ENCODE measurements at regions not wholly inside any gene's neighbourhood (a gene's known extent, or its start where the extent isn't known, plus 50 kb on each side); places are given as distances from the start of the nearest gene placed in this dataset.

DNA sequence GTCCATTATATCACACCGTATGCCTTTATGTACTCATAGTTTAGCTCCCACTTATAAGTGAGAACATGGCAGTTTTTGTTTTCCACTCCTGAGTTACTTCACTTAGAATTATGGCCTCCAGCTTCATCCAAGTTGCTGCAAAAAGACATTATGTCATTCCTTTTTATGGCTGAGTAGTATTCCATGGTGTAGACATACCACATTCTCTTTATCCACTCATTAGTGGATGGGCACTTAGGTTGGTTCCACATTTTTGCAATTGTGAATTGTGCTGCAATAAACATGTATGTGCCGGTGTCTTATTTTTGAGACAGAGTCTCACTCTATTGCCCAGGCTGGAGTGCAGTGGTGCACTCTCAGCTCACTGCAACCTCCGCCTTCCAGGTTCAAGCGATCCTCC lies 74.1 kb upstream of the IQSEC1 start:
- H3K4me2 ChIP-seq = no peak overlapping the region
- H3K4me1 Mint-ChIP-seq = peaks cover 2% of the 10 kb centered on the region; the same call in 1 of the 3 replicates
- no peak overlapping the region for H3K27ac ChIP-seq (ENCODE audit: low read depth)
- H3F3A ChIP-seq (replicated peaks; ENCODE audit: low read depth) = no peaks in the 10 kb centered on the region
- DNase-seq (ENCODE audit: low spot score) = no peak
- no peak for ATAC-seq
- H3K27ac Mint-ChIP-seq = no peak overlapping the region
- no peaks in the 10 kb centered on the region for H3K36me3 ChIP-seq (ENCODE audit: insufficient read depth)
- no peak overlapping the region for H3K4me3 ChIP-seq
- H3K4me3 Mint-ChIP-seq = no peak overlapping the region
- no peaks in the 10 kb centered on the region for H3K27me3 ChIP-seq (ENCODE audit: insufficient read depth)
- TF ChIP-seq JUNB (IDR thresholded peaks at IDR 0.05; ENCODE audit: unreplicated experiment) (no peak), ZNF114 (CRISPR knock-in tag; IDR thresholded peaks at IDR 0.05) (no peak), EZH2phosphoT487 (IDR thresholded peaks at IDR 0.05; ENCODE audit: unreplicated experiment) (no peak), POLR2AphosphoS5 (IDR thresholded peaks at IDR 0.05; ENCODE audit: low read depth) (no peak), EZH2 (IDR thresholded peaks at IDR 0.05; ENCODE audit: low read depth, unreplicated experiment) (no peak), NANOG (IDR thresholded peaks at IDR 0.05; ENCODE audit: borderline replicate concordance) (no peak), STAT1 (IDR thresholded peaks at IDR 0.05; ENCODE audit: unreplicated experiment) (no peak), ZNF331 (CRISPR knock-in tag; IDR thresholded peaks at IDR 0.05; ENCODE audit: low read depth) (no peak), CREB1 (CRISPR knock-in tag; IDR thresholded peaks at IDR 0.05; ENCODE audit: low read depth) (no peak)
- TF ChIP-seq, protein P1, sequence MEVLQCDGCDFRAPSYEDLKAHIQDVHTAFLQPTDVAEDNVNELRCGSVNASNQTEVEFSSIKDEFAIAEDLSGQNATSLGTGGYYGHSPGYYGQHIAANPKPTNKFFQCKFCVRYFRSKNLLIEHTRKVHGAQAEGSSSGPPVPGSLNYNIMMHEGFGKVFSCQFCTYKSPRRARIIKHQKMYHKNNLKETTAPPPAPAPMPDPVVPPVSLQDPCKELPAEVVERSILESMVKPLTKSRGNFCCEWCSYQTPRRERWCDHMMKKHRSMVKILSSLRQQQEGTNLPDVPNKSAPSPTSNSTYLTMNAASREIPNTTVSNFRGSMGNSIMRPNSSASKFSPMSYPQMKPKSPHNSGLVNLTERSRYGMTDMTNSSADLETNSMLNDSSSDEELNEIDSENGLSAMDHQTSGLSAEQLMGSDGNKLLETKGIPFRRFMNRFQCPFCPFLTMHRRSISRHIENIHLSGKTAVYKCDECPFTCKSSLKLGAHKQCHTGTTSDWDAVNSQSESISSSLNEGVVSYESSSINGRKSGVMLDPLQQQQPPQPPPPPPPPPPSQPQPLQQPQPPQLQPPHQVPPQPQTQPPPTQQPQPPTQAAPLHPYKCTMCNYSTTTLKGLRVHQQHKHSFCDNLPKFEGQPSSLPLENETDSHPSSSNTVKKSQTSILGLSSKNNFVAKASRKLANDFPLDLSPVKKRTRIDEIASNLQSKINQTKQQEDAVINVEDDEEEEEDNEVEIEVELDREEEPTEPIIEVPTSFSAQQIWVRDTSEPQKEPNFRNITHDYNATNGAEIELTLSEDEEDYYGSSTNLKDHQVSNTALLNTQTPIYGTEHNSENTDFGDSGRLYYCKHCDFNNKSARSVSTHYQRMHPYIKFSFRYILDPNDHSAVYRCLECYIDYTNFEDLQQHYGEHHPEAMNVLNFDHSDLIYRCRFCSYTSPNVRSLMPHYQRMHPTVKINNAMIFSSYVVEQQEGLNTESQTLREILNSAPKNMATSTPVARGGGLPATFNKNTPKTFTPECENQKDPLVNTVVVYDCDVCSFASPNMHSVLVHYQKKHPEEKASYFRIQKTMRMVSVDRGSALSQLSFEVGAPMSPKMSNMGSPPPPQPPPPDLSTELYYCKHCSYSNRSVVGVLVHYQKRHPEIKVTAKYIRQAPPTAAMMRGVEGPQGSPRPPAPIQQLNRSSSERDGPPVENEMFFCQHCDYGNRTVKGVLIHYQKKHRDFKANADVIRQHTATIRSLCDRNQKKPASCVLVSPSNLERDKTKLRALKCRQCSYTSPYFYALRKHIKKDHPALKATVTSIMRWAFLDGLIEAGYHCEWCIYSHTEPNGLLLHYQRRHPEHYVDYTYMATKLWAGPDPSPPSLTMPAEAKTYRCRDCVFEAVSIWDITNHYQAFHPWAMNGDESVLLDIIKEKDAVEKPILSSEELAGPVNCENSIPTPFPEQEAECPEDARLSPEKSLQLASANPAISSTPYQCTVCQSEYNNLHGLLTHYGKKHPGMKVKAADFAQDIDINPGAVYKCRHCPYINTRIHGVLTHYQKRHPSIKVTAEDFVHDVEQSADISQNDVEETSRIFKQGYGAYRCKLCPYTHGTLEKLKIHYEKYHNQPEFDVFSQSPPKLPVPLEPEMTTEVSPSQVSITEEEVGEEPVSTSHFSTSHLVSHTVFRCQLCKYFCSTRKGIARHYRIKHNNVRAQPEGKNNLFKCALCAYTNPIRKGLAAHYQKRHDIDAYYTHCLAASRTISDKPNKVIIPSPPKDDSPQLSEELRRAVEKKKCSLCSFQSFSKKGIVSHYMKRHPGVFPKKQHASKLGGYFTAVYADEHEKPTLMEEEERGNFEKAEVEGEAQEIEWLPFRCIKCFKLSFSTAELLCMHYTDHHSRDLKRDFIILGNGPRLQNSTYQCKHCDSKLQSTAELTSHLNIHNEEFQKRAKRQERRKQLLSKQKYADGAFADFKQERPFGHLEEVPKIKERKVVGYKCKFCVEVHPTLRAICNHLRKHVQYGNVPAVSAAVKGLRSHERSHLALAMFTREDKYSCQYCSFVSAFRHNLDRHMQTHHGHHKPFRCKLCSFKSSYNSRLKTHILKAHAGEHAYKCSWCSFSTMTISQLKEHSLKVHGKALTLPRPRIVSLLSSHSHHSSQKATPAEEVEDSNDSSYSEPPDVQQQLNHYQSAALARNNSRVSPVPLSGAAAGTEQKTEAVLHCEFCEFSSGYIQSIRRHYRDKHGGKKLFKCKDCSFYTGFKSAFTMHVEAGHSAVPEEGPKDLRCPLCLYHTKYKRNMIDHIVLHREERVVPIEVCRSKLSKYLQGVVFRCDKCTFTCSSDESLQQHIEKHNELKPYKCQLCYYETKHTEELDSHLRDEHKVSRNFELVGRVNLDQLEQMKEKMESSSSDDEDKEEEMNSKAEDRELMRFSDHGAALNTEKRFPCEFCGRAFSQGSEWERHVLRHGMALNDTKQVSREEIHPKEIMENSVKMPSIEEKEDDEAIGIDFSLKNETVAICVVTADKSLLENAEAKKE (CRISPR knock-in tag; IDR thresholded peaks at IDR 0.05) = no peak
- TF ChIP-seq, protein P2, sequence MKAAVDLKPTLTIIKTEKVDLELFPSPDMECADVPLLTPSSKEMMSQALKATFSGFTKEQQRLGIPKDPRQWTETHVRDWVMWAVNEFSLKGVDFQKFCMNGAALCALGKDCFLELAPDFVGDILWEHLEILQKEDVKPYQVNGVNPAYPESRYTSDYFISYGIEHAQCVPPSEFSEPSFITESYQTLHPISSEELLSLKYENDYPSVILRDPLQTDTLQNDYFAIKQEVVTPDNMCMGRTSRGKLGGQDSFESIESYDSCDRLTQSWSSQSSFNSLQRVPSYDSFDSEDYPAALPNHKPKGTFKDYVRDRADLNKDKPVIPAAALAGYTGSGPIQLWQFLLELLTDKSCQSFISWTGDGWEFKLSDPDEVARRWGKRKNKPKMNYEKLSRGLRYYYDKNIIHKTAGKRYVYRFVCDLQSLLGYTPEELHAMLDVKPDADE (IDR thresholded peaks at IDR 0.05) = no peak
- TF ChIP-seq, protein P3, sequence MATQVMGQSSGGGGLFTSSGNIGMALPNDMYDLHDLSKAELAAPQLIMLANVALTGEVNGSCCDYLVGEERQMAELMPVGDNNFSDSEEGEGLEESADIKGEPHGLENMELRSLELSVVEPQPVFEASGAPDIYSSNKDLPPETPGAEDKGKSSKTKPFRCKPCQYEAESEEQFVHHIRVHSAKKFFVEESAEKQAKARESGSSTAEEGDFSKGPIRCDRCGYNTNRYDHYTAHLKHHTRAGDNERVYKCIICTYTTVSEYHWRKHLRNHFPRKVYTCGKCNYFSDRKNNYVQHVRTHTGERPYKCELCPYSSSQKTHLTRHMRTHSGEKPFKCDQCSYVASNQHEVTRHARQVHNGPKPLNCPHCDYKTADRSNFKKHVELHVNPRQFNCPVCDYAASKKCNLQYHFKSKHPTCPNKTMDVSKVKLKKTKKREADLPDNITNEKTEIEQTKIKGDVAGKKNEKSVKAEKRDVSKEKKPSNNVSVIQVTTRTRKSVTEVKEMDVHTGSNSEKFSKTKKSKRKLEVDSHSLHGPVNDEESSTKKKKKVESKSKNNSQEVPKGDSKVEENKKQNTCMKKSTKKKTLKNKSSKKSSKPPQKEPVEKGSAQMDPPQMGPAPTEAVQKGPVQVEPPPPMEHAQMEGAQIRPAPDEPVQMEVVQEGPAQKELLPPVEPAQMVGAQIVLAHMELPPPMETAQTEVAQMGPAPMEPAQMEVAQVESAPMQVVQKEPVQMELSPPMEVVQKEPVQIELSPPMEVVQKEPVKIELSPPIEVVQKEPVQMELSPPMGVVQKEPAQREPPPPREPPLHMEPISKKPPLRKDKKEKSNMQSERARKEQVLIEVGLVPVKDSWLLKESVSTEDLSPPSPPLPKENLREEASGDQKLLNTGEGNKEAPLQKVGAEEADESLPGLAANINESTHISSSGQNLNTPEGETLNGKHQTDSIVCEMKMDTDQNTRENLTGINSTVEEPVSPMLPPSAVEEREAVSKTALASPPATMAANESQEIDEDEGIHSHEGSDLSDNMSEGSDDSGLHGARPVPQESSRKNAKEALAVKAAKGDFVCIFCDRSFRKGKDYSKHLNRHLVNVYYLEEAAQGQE (IDR thresholded peaks at IDR 0.05; ENCODE audit: unreplicated experiment) = no peak
- TF ChIP-seq, protein P4, sequence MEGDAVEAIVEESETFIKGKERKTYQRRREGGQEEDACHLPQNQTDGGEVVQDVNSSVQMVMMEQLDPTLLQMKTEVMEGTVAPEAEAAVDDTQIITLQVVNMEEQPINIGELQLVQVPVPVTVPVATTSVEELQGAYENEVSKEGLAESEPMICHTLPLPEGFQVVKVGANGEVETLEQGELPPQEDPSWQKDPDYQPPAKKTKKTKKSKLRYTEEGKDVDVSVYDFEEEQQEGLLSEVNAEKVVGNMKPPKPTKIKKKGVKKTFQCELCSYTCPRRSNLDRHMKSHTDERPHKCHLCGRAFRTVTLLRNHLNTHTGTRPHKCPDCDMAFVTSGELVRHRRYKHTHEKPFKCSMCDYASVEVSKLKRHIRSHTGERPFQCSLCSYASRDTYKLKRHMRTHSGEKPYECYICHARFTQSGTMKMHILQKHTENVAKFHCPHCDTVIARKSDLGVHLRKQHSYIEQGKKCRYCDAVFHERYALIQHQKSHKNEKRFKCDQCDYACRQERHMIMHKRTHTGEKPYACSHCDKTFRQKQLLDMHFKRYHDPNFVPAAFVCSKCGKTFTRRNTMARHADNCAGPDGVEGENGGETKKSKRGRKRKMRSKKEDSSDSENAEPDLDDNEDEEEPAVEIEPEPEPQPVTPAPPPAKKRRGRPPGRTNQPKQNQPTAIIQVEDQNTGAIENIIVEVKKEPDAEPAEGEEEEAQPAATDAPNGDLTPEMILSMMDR (conservative IDR thresholded peaks at IDR 0.05; ENCODE audit: low read depth in 2 of 2) = no peak
- no peaks in the 10 kb centered on the region; the same call in 1 of the 2 replicates for H4K20me1 ChIP-seq (replicated peaks; ENCODE audit: insufficient read depth)
- H3K79me2 ChIP-seq (replicated peaks; ENCODE audit: insufficient read depth) = no peaks in the 10 kb centered on the region
- peaks cover 6% of the 10 kb centered on the region for H3K27me3 Mint-ChIP-seq (ENCODE audit: insufficient read depth, low read depth, poor library complexity)
- no peaks in the 10 kb centered on the region for H3K9me2 ChIP-seq (ENCODE audit: insufficient read depth)
- H3K9me3 Mint-ChIP-seq = no peaks in the 10 kb centered on the region; the same call in 2 of the 3 replicates
- no peaks in the 10 kb centered on the region for H3K4me1 ChIP-seq (ENCODE audit: insufficient read depth)
- no peaks in the 10 kb centered on the region for H3K36me3 Mint-ChIP-seq (ENCODE audit: low read depth)
- no peak overlapping the region for H2AFZ ChIP-seq
